Keratinocyte (primary cell): ENCODE measurements at regions not wholly inside any gene's neighbourhood (a gene's known extent, or its start where the extent isn't known, plus 50 kb on each side); places are given as distances from the start of the nearest gene placed in this dataset.

Source experiments
- DNase-seq: peaks from one replicate; pipeline ENCODE4 v3.0.0-alpha.2; 2011; ENCODE audit warnings: low read depth, missing footprints, low spot score
- FAIRE-seq: peaks from 2 replicates; lab custom pipeline; 2011; peaks lifted over from hg19 to GRCh38; lab: Jason Lieb, UNC
- H2AFZ ChIP-seq: 2 replicates; pipeline ENCODE4 v1.6.0; 2012; ENCODE audit warnings: low read length, control low read depth, inconsistent platforms; ENCODE audit not compliant: control insufficient read depth
- H3K27ac ChIP-seq: 2 replicates; pipeline ENCODE4 v1.5.1; 2011; ENCODE audit warnings: low read length; ENCODE audit not compliant: control insufficient read depth, insufficient read depth
- H3K27me3 ChIP-seq: 3 replicates; pipeline ENCODE4 v1.6.0; 2011; ENCODE audit warnings: low read length; ENCODE audit not compliant: control insufficient read depth, insufficient read depth; ENCODE audit errors: extremely low read depth
- H3K36me3 ChIP-seq, 2 experiments: 2 replicates in 1 of 2; 3 replicates in 1 of 2; pipeline ENCODE4 v1.5.1; 2011; ENCODE audit warnings: low read length in 2 of 2, mild to moderate bottlenecking in 1 of 2; ENCODE audit not compliant: control insufficient read depth in 2 of 2, insufficient read depth in 2 of 2; ENCODE audit errors: extremely low read depth in 1 of 2
- H3K4me1 ChIP-seq: 3 replicates; pipeline ENCODE4 v1.5.1; 2011; ENCODE audit warnings: low read length; ENCODE audit not compliant: control insufficient read depth, insufficient read depth; ENCODE audit errors: extremely low read depth
- H3K4me2 ChIP-seq: 3 replicates; pipeline ENCODE4 v1.6.0; 2011; ENCODE audit warnings: low read depth, low read length; ENCODE audit not compliant: control insufficient read depth, insufficient read depth; ENCODE audit errors: extremely low read depth
- H3K4me3 ChIP-seq, 3 experiments: fragments of 200-600 bp in 1 of 3; sonication (generic) in 1 of 3; 2 replicates in 2 of 3; 3 replicates in 1 of 3; pipeline ENCODE4 v1.5.1; 2011 to 2016; ENCODE audit warnings: low read length in 3 of 3, mild to moderate bottlenecking in 3 of 3, control low read depth in 2 of 3, inconsistent platforms in 1 of 3, low read depth in 1 of 3, mixed read lengths in 1 of 3, mixed run types in 1 of 3, moderate library complexity in 1 of 3; ENCODE audit not compliant: control insufficient read depth in 2 of 3, insufficient read depth in 2 of 3; ENCODE audit errors: extremely low read depth in 1 of 3
- H3K79me2 ChIP-seq: 2 replicates; pipeline ENCODE4 v1.6.0; 2012; ENCODE audit warnings: low read length; ENCODE audit not compliant: control insufficient read depth, insufficient read depth
- H3K9ac ChIP-seq: 3 replicates; pipeline ENCODE4 v1.6.0; 2011; ENCODE audit warnings: low read length; ENCODE audit not compliant: control insufficient read depth, insufficient read depth; ENCODE audit errors: extremely low read depth
- H3K9me1 ChIP-seq: 3 replicates; pipeline ENCODE4 v1.6.0; 2011; ENCODE audit warnings: low read length; ENCODE audit not compliant: control insufficient read depth, insufficient read depth; ENCODE audit errors: extremely low read depth
- H3K9me3 ChIP-seq: 2 replicates; pipeline ENCODE4 v1.5.1; 2012; ENCODE audit warnings: low read depth, low read length; ENCODE audit not compliant: control insufficient read depth
- H4K20me1 ChIP-seq: 3 replicates; pipeline ENCODE4 v1.6.0; 2011; ENCODE audit warnings: low read length; ENCODE audit not compliant: control insufficient read depth, insufficient read depth; ENCODE audit errors: extremely low read depth
- EZH2 ChIP-seq: IDR thresholded peaks from one replicate; pipeline ENCODE4 v1.6.1; 2012; ENCODE audit warnings: inconsistent platforms, mild to moderate bottlenecking, low read length, moderate library complexity
- dilution Hi-C: fragments of 300-500 bp; cut with MboI; formaldehyde crosslinking; loops from one replicate; pipeline ENCODE4 v1.7.0; 2020; ENCODE audit warnings: low sequenced_read_pairs; ENCODE audit not compliant: extremely low pct_ligation_motif_present
- TF ChIP-seq, protein P1 (sequence below), 3 experiments: IDR thresholded peaks in 1 of 3; conservative IDR thresholded peaks in 1 of 3; optimal IDR thresholded peaks in 1 of 3; 2 replicates in 2 of 3; 3 replicates in 1 of 3; pipeline versions ENCODE3 to v1.5.1; 2011; ENCODE audit warnings: low read length in 3 of 3, mild to moderate bottlenecking in 3 of 3, moderate library complexity in 2 of 3, control low read depth in 1 of 3, inconsistent platforms in 1 of 3; ENCODE audit not compliant: insufficient read depth in 2 of 3; ENCODE audit errors: extremely low read depth in 1 of 3

DNA sequence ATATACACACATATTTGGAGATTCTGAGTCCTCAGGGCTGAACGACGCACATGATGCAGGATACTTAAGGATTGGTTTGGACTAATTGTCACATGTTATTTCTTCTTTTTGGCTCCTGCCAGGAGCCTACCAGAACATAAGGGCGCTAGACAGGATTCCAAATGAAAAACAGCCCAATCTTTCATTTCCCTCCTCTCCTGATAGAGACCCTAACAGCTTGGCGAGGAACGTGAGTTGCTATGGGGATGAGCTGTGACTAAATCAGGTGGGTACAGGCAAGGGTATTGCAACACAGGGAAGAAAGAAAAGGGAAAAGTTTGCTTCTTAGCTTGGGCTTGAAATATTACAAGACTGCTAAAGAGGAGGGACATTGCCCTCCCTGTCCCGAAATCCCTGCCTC, 109.9 kb downstream of the AIPL1 start:
- Histone ChIP-seq H2AFZ (no peak overlapping the region), H3K9me3 (no peaks in the 10 kb centered on the region), H3K79me2 (no peaks in the 10 kb centered on the region), H4K20me1 (no peaks in the 10 kb centered on the region), H3K4me2 (no peak overlapping the region), H3K36me3 (no peaks in the 10 kb centered on the region), H3K4me1 (no peaks in the 10 kb centered on the region), H3K27ac (no peak overlapping the region), H3K9ac (no peak overlapping the region), H3K9me1 (no peaks in the 10 kb centered on the region), H3K27me3 (no peaks in the 10 kb centered on the region), H3K4me3 (no peak overlapping the region)
- dilution Hi-C loops = no loop called here
- FAIRE-seq (no peak), DNase-seq (no peak)
- TF ChIP-seq EZH2 = no peak
- TF ChIP-seq, protein P1, sequence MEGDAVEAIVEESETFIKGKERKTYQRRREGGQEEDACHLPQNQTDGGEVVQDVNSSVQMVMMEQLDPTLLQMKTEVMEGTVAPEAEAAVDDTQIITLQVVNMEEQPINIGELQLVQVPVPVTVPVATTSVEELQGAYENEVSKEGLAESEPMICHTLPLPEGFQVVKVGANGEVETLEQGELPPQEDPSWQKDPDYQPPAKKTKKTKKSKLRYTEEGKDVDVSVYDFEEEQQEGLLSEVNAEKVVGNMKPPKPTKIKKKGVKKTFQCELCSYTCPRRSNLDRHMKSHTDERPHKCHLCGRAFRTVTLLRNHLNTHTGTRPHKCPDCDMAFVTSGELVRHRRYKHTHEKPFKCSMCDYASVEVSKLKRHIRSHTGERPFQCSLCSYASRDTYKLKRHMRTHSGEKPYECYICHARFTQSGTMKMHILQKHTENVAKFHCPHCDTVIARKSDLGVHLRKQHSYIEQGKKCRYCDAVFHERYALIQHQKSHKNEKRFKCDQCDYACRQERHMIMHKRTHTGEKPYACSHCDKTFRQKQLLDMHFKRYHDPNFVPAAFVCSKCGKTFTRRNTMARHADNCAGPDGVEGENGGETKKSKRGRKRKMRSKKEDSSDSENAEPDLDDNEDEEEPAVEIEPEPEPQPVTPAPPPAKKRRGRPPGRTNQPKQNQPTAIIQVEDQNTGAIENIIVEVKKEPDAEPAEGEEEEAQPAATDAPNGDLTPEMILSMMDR (optimal IDR thresholded peaks at IDR 0.05 in 1 of 3, IDR thresholded peaks at IDR 0.05 in 1 of 3, conservative IDR thresholded peaks at IDR 0.05 in 1 of 3; ENCODE audit: extremely low read depth in 1 of 3, insufficient read depth in 2 of 3, low read length in 3 of 3) = no peak

DNA sequence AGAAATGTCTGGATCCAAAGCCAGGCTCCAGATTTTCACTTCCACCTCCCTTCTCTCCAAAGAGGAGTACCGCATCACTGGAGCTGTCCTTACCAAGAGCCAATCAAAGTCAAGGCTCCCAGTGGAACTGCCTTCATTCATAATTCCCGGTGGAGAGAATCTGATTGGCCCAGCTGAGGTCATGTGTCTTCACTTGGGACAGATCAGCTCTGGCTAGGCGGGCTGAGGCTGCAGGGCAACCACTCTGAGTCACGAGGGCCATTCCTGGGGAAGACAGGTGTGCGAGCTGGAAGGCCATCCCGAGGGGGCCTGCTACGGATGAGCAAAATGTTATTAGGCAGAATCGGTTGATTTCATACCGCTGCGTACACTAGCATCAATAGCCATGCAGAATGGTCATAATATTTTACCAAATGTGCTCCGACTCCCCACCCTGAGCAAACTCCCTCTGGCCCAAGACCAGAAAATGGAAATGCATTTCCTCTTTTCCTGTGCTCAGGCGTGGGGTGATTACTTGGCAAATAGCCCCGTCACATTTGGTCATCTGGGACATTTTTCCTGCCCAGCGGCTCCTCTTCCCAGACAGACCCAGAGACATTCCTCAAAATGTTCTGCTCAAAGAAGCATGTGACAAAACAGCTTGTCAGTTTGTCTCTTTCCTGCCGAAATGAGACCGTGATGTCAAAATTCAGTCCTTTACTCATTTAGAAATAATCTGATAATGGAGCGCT, 111.1 kb downstream of the AIPL1 start:
- H3K9me1 ChIP-seq = no peaks in the 10 kb centered on the region
- no peaks in the 10 kb centered on the region for H4K20me1 ChIP-seq
- H2AFZ ChIP-seq = no peak overlapping the region
- dilution Hi-C loops = no loop called here
- no peaks in the 10 kb centered on the region for H3K9me3 ChIP-seq
- no peak overlapping the region for H3K9ac ChIP-seq
- H3K27me3 ChIP-seq = no peaks in the 10 kb centered on the region
- H3K4me1 ChIP-seq = no peaks in the 10 kb centered on the region
- no peak overlapping the region for H3K27ac ChIP-seq
- H3K4me2 ChIP-seq = no peak overlapping the region
- no peak for FAIRE-seq
- H3K79me2 ChIP-seq = no peaks in the 10 kb centered on the region
- TF ChIP-seq, protein P1 (optimal IDR thresholded peaks at IDR 0.05 in 1 of 3, IDR thresholded peaks at IDR 0.05 in 1 of 3, conservative IDR thresholded peaks at IDR 0.05 in 1 of 3; ENCODE audit: extremely low read depth in 1 of 3, insufficient read depth in 2 of 3, low read length in 3 of 3) = no peak
- no peak for TF ChIP-seq EZH2
- DNase-seq = no peak
- no peak overlapping the region for H3K4me3 ChIP-seq
- no peaks in the 10 kb centered on the region for H3K36me3 ChIP-seq
